Femur (tissue), 1 donor: ENCODE measurements at regions not wholly inside any gene's neighbourhood (a gene's known extent, or its start where the extent isn't known, plus 50 kb on each side); places are given as distances from the start of the nearest gene placed in this dataset.
"Not testable (repeated sequence)": the region's sequence is repeated elsewhere in the genome, so short reads cannot be mapped to it uniquely, and the experiment has no call there.

Source experiments
- DNase-seq: peaks from one replicate; pipeline ENCODE4 v3.0.0-alpha.2; 2017

GRCh38 chr7:25455683-25456251 is 227.5 kb upstream of the NPVF start:
- no peak for DNase-seq

- no peak for DNase-seq
Measured at GRCh38 chr7:25456467-25457171, 228.3 kb upstream of the NPVF start.

- no peak for DNase-seq
Measured at GRCh38 chr7:25459057-25459456, 230.8 kb upstream of the NPVF start.

- no peak for DNase-seq
Measured at GRCh38 chr7:25460433-25460832, 232.1 kb upstream of the NPVF start.

DNA sequence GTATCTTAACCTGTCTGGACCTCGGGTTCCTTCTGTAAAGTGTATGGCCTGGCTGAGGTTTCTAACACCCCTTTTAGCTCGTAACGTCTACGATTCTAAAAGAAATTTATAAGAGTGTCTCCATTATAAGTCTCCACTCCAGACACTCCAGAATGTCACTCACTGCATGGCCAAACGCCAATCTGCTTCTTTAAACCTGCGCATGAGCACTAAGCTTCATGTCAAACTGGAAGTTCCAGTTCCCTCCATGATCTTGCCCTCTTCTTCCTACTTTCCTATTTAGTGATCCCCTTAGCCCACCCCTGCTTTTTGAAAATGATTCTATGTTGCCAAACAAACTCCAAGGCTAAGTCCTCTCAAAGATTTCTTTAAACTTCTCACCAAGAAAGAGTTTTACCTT is 241.4 kb upstream of the NPVF start:
- no peak for DNase-seq

DNA sequence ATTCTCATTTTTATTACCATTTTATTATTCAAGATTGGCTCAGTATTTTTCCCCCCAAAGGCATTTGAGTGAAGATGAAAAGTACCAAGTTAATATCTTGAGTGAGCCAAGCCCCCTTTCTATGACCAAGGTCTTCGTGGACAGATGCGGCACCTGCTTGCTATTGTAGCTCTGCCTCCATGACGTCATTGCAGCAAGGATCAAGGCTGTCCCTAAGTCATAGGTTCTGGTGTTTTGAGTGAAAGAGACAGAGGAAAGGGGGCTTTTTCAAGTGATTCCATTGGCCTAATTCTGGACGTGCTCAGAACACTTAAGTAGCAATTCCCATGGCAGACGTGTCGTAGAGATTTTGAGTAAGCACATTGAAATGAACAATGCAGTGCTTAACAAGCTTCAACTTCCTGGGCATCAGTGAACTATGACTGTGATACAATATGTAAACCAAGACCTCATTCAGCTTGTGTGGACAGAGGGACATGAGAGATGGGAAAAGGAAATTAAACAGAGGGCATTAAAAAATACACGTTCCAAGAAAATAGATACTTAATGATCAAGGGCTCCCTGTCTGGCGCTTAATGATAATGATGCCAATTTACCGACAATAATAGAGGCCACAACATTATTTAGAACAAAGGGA is 248.7 kb upstream of the NPVF start:
- DNase-seq, result no peak

DNA sequence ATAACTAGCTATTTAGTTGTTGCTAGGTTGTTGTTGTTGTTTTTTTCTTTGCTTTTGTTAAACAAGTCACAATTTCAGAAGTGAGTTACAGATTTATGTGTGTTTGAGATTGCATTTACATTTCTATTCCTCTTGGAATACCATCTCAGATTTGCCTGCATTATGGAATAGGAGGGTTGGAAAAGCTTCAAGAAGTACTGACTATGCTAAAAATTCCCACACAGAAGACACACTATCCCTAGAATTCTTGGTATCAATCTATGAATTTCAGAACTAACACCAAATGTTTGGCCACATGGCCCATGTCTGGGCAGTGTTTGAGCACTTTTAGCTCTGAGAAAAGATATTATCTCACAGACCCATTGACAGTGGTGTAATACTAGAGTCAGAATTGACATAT is 249.9 kb upstream of the NPVF start:
- DNase-seq, result not testable (repeated sequence)

- no peak for DNase-seq
Measured at GRCh38 chr7:25478925-25479324, 250.6 kb upstream of the NPVF start.

DNA sequence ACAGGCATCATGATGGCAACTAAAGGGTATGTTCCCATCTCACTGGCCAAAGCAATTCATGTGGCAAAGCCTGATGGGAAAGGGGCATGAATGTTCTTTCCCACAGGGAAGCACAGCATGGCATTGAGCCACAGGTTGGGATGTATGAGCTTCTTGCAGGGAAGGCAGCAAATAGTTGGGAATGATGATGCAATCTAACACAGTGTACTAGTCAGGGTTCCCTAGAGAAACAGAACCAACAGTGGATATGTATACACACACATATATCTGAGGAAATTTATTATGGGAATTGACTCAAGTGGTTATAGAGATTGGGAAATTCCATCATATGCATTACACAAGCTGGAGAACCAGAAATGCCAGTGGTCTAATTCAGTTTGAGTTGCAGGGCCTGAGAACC is 253.6 kb upstream of the NPVF start:
- DNase-seq, result no peak

DNA sequence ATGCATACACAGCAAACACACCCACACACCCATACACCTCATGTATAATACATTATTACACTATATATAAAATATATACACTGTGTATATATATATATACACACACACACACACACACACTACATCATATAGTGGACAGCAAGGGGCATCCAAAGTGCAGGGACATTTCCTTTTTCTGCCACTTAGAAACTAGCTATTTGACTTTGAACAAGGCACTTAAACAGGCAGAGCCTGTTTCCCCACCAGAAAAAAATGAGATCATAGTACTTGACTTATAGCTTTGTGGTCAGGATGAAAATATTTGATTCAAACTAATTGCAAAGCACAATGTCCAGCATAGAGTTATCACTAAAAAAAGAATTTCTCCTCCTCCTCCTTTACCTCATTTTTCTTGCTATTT is 254.3 kb upstream of the NPVF start:
- no peak for DNase-seq

DNA sequence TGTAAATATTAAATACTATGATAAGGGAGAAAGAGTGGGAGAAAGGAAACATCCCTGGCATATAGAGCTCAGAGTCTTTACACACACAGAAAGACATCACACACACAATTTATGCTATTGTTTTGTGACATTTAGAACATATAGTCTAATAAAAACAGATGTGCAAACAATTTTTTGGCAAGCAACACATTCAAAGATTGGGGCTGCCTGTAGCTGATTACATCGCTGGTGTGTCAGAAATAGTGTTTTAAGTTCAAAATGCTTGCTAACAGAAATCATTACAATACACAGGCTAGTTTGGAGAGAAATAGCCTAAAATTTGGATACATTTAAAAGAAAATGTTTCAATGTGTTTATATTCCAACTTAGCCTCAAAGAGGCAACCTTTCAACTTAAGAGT is 256.7 kb upstream of the NPVF start:
- DNase-seq, result no peak

DNA sequence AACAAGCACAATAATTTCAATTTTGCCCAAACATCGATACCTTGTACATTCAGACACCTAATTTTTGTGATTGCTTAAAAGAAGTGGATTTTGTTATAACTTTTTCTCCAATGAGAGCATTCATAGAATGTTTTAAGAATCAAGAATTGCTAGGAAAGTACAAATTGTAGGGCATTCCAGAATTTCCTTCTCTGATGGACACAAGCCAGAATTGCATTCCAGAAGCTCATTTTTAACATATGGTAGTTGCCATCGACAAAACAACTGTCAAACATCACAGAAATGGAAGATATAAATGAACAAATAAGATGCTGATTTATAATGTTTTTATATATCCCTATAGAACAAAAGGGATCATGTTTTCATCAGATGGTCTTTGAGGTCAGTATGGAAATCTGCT is 258.4 kb upstream of the NPVF start:
- no peak for DNase-seq

DNA sequence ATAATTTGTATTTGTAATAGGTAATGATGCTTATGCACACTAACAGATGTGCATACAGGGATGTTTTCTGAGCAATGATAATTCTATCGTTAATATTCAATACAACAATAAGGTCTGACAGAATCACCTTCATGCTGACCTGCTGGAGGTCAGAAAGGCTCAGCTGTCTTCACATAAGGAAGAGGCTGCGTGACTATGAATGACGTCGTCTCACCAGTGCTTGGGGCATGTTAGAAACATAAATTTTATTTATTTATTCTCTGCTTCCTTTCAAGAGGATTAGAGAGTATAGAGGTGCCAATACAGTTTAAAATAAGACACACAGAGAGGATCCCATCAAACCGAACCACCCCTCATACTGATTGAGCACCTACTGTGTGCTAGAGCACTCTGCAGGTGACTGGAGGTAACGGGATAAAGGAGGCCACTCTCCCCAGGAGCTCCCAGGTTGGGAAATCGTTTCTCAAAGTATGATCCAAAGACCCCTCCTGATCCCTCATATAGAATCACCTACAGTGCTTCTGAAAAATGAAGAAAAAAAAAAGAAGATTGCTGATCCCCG is 265.6 kb upstream of the NPVF start:
- DNase-seq, result no peak

DNA sequence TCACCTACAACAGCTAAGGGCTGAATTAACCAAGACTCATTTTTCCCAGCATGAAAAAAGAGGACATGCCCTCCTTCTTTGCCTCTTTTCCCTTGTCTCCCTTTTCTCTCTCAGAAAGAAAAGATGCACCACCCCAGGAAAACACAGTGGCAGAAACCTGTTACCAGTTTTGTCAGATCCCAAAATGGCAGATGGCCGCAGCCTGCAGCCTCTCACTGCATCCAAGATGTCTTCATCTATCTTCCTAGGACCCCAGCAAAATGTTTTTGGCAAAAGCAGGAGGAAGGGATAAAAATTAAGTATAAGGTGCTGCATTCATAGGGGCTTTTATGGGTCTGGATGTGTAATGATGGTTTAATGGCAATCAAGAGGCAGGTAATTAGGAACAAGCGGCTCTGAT is 266.6 kb upstream of the NPVF start:
- no peak for DNase-seq

DNA sequence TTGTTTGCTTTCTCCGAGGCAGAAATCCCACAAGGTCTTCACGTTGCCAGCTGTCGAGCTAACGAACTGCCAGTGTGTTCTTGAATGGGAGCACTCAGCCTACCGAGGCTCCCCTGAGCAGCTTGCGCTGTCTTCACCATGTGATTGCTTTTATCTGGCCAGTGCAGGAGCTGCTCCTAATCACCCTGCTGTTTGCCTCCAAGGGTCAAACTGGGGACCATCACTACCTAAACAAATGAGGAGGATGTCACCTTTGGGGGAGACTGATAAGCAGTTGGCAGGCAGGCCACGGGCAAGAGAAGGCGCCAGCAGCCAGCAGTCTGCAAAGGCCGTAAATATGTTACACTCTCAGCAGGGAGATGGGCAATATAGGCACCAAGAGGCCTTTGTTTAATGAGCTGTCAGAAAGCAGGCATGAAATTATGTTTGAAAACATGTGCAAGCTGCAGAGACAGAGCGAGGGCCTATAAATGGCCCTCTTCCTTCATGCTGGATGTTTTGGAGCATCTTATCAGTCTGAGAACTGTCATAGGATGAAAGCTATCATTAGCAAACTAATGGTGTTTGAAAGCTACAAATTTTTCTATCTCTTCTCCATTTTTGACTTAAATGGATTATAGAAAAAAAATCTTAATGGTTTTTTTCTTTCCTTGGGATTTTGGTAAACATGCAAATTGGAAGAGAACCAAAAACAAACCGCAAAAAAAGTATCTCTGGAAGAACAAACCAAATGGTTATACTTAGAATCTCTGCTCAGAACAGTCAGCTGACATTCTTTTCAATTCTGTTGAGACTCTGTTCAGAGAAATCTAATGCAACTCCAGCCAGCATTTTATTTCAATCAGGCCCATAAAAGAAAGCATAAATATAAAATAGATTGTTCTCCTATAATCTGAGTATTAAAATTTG is 267.3 kb upstream of the NPVF start:
- peak; percentile 33 for DNase-seq

GRCh38 chr7:25496476-25497368 is 268.4 kb upstream of the NPVF start:
- DNase-seq, result no peak

DNA sequence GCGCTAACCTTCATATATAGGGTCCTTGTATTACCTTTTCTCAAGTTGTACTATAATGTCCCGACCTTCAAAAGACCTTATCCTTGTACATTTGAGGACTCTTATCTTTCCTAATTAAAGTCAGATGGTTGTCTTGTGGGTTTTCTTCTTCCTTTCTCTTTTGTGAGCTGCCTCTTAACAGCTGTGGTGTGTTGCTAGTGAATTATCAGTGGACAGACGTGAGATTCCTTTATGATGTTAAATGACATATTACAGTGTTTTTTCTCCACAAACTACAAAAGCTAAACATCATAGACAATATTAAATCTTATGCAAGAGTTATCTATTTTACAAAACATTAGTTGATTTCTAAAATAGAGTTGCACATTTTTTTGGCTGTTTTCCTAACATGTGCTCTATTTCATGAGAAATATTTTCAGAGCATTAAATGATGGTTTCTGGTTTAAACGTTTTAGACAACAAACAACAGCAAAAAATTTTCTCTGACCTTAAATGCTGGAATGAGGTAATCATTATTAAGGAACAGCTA is 272.2 kb upstream of the NPVF start:
- DNase-seq, result no peak

DNA sequence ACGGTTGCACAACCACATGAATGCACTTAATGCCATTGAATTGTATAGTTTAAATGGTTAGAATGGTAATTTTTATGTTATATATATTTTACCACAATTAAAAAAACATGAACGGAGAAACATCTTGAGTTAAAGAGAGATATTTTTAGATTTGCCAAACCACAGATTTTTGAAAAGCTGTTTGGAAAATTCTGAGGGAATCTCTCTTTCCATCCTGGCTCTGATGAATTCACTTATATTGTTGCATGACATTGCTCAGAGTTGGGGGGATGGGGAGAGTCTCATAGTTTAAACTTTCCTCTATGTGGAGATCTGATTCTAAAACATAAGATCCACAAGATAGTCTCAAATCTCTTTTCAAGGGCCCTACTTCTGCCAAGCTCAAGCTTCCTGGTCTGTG is 275.0 kb upstream of the NPVF start:
- no peak for DNase-seq

DNA sequence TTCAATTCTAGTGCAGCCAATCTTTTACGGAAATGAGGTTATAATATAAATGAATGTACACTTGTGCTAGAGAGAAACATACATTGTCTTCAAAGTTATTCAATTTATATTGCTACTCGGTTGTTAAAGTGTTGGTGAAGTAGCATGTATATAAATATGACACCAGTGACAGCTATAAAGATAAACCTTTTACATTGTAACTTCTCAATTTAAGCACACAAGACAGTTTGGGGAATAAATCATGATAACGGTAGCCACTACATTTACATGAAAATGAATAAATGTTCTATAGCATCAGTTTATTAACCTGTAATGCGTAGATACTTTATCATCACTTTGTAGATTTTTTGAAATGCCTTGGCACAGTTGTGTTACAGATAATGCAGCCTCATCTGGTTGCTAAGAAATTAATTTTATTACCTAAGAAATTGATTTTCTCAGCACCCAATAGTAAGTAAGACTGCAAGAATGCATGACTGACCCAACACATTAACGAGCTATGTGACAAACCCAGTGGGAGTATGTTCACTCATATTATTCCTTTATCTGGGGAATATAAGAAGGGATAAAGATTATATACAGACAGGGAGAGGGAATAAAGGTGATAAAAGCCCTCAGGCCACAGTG is 283.9 kb upstream of the NPVF start:
- DNase-seq, result no peak

- DNase-seq, result no peak
Measured at GRCh38 chr7:25515633-25516275, 287.5 kb upstream of the NPVF start.

DNA sequence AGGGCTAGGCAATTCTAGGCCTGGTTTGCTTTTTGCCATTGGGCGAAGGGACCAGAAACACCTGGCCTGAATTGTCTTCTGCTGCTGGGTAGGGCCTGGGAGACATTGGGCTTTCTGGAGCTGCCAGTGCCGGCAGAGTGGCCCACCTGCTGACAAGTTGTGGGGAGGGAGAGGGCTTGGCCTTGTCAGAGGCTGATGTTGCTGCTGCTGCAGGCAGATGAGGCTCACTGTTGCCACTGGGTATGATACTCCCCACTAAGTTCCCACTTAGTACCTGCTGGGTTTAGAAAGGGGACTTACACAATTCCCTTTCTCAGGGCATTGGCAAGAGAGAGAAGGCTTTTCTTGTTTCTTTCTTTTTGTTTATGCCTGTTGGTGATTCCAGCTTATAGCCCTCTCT is 289.6 kb upstream of the NPVF start:
- DNase-seq, result no peak
